ENCODE measurements at regions not wholly inside any gene's neighbourhood (a gene's known extent, or its start where the extent isn't known, plus 50 kb on each side); places are given as distances from the start of the nearest gene placed in this dataset.

GRCh38 chr1:165999826-166000225, 167.0 kb downstream of the FAM78B start:
- TF ChIP-seq YY1 (IDR thresholded peaks at IDR 0.05; ENCODE audit: insufficient read depth, insufficient read length): no peak
- no peak for TF ChIP-seq ZNF274 (IDR thresholded peaks at IDR 0.05; ENCODE audit: low read depth, low read length)
- no peak for TF ChIP-seq SUZ12 (IDR thresholded peaks at IDR 0.05; ENCODE audit: extremely low read depth, insufficient read depth, insufficient read length)

Data from NT2/D1 (cell line).